Liver (tissue), 8 donors: ENCODE measurements at regions not wholly inside any gene's neighbourhood (a gene's known extent, or its start where the extent isn't known, plus 50 kb on each side); places are given as distances from the start of the nearest gene placed in this dataset.

Experiments used
- DNase-seq: peaks from one replicate; pipeline ENCODE4 v3.0.0-alpha.2; 2017; ENCODE audit warnings: low spot score
- H3K27ac ChIP-seq, 2 donors: one replicate each; pipeline ENCODE4 v1.7.0; 2013; ENCODE audit warnings: inconsistent platforms in 2 of 2, low read length in 2 of 2, control low read depth in 1 of 2, low read depth in 1 of 2, mild to moderate bottlenecking in 1 of 2
- H3K27me3 ChIP-seq, 4 donors: one replicate each; pipeline versions ENCODE4 v1.6.1 to v1.7.0; 2013; ENCODE audit warnings: low read length in 3 of 4, inconsistent platforms in 1 of 4, mild to moderate bottlenecking in 1 of 4, moderate library complexity in 1 of 4; ENCODE audit not compliant: control insufficient read depth in 4 of 4, insufficient read depth in 4 of 4
- H3K36me3 ChIP-seq, 4 donors: one replicate each; pipeline versions ENCODE4 v1.6.1 to v1.7.0; 2013; ENCODE audit warnings: low read length in 3 of 4, mild to moderate bottlenecking in 3 of 4, low read depth in 1 of 4, moderate library complexity in 1 of 4; ENCODE audit not compliant: control insufficient read depth in 4 of 4, insufficient read depth in 3 of 4
- H3K4me1 ChIP-seq, 4 donors: one replicate each; pipeline versions ENCODE4 v1.6.1 to v1.7.0; 2013; ENCODE audit warnings: low read length in 3 of 4, mild to moderate bottlenecking in 3 of 4, moderate library complexity in 1 of 4; ENCODE audit not compliant: control insufficient read depth in 4 of 4, insufficient read depth in 4 of 4
- H3K4me3 ChIP-seq, 3 donors: one replicate each; pipeline versions ENCODE4 v1.6.1 to v1.7.0; 2013; ENCODE audit warnings: low read length in 3 of 3, control low read depth in 1 of 3, low read depth in 1 of 3, mild to moderate bottlenecking in 1 of 3
- H3K9ac ChIP-seq, 2 donors: one replicate each; pipeline ENCODE4 v1.7.0; 2013; ENCODE audit warnings: low read length in 2 of 2, mild to moderate bottlenecking in 2 of 2, moderate library complexity in 2 of 2, control low read depth in 1 of 2, low read depth in 1 of 2
- H3K9me3 ChIP-seq, 4 donors: one replicate each; pipeline versions ENCODE4 v1.6.1 to v1.7.0; 2013; ENCODE audit warnings: low read length in 3 of 4; ENCODE audit not compliant: control insufficient read depth in 4 of 4
- ATF3 ChIP-seq: IDR thresholded peaks from 2 replicates; pipeline ENCODE4 v1.6.1; 2016; ENCODE audit warnings: antibody characterized with exemption
- EGR1 ChIP-seq, 2 donors: IDR thresholded peaks; 2 replicates each; pipeline ENCODE4 v1.6.1; 2016 to 2018; ENCODE audit warnings: antibody characterized with exemption in 2 of 2, low read depth in 2 of 2
- FOXA1 ChIP-seq: IDR thresholded peaks from 2 replicates; pipeline ENCODE4 v1.6.1; 2016; ENCODE audit warnings: antibody characterized with exemption
- FOXA2 ChIP-seq: IDR thresholded peaks from 2 replicates; pipeline ENCODE4 v1.6.1; 2016; ENCODE audit warnings: antibody characterized with exemption
- GABPA ChIP-seq, 2 donors: IDR thresholded peaks in 1 of 2; conservative IDR thresholded peaks in 1 of 2; 2 replicates each; pipeline ENCODE4 v1.6.1; 2016; ENCODE audit warnings: antibody characterized with exemption in 2 of 2, mild to moderate bottlenecking in 1 of 2, moderate library complexity in 1 of 2
- HNF4G ChIP-seq: IDR thresholded peaks from 2 replicates; pipeline ENCODE4 v1.6.1; 2016; ENCODE audit warnings: antibody characterized with exemption
- JUND ChIP-seq, 2 donors: IDR thresholded peaks; 2 replicates each; pipeline ENCODE4 v1.6.1; 2016; ENCODE audit warnings: antibody characterized with exemption in 2 of 2
- NR2F2 ChIP-seq: IDR thresholded peaks from 2 replicates; pipeline ENCODE4 v1.6.1; 2016; ENCODE audit warnings: antibody characterized with exemption
- RAD21 ChIP-seq, 2 donors: IDR thresholded peaks; 2 replicates each; pipeline ENCODE4 v1.6.1; 2016; ENCODE audit warnings: antibody characterized with exemption in 2 of 2, mild to moderate bottlenecking in 2 of 2
- REST ChIP-seq: IDR thresholded peaks from 2 replicates; pipeline ENCODE4 v1.6.1; 2016; ENCODE audit warnings: antibody characterized with exemption, mild to moderate bottlenecking
- RXRA ChIP-seq, 2 donors: IDR thresholded peaks; 2 replicates each; pipeline ENCODE4 v1.6.1; 2017 to 2018; ENCODE audit warnings: antibody characterized with exemption in 2 of 2, mild to moderate bottlenecking in 1 of 2
- SP1 ChIP-seq: IDR thresholded peaks from 2 replicates; pipeline ENCODE4 v1.6.1; 2018; ENCODE audit warnings: antibody characterized with exemption, mild to moderate bottlenecking
- TAF1 ChIP-seq: conservative IDR thresholded peaks from 2 replicates; pipeline ENCODE4 v1.6.1; 2016; ENCODE audit warnings: antibody characterized with exemption, mild to moderate bottlenecking
- YY1 ChIP-seq: IDR thresholded peaks from 2 replicates; pipeline ENCODE4 v1.6.1; 2016; ENCODE audit warnings: antibody characterized with exemption, mild to moderate bottlenecking
- WGBS: extraction: QIAGEN DNeasy Blood & Tissue Kit; methylation state at CpG from one replicate; pipeline ENCODE4 v1.1.7; 2013; 5-methylcytosine and 5-hydroxymethylcytosine counted together
- TF ChIP-seq, protein P1 (sequence below): IDR thresholded peaks from 2 replicates; pipeline ENCODE4 v1.6.1; 2016; ENCODE audit warnings: antibody characterized with exemption
- TF ChIP-seq, protein P2 (sequence below): fragments of 150-350 bp; IDR thresholded peaks from 2 replicates; pipeline ENCODE4 v1.5.1; 2017; ENCODE audit warnings: improper control_type of control experiment, low read depth, low read length; ENCODE audit not compliant: missing input control
- TF ChIP-seq, protein P3 (sequence below): IDR thresholded peaks from 2 replicates; pipeline ENCODE4 v1.6.1; 2016; ENCODE audit warnings: antibody characterized with exemption
- donor health status: healthy.
- donor health status: healthy.
- donor health status: healthy.
- donor health status: healthy.
- donor health status: healthy.

GRCh38 chr7:38054199-38054598, 123.8 kb upstream of the STARD3NL start:
- Histone ChIP-seq H3K9me3 (no peaks in the 10 kb centered on the region), H3K36me3 (no peaks in the 10 kb centered on the region), H3K9ac (no peak overlapping the region), H3K27me3 (no peaks in the 10 kb centered on the region), H3K4me1 (no peaks in the 10 kb centered on the region), H3K4me3 (no peak overlapping the region), H3K27ac (no peak overlapping the region)
- no peak for DNase-seq
- TF ChIP-seq, protein P1, sequence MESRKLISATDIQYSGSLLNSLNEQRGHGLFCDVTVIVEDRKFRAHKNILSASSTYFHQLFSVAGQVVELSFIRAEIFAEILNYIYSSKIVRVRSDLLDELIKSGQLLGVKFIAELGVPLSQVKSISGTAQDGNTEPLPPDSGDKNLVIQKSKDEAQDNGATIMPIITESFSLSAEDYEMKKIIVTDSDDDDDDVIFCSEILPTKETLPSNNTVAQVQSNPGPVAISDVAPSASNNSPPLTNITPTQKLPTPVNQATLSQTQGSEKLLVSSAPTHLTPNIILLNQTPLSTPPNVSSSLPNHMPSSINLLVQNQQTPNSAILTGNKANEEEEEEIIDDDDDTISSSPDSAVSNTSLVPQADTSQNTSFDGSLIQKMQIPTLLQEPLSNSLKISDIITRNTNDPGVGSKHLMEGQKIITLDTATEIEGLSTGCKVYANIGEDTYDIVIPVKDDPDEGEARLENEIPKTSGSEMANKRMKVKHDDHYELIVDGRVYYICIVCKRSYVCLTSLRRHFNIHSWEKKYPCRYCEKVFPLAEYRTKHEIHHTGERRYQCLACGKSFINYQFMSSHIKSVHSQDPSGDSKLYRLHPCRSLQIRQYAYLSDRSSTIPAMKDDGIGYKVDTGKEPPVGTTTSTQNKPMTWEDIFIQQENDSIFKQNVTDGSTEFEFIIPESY = no peak
- TF ChIP-seq REST (no peak), FOXA2 (no peak), FOXA1 (no peak), SP1 (no peak), GABPA (IDR thresholded peaks at IDR 0.05 in 1 of 2, conservative IDR thresholded peaks at IDR 0.05 in 1 of 2) (no peak), EGR1 (IDR thresholded peaks at IDR 0.05; ENCODE audit: low read depth in 2 of 2) (no peak), YY1 (no peak)
- TF ChIP-seq, protein P2, sequence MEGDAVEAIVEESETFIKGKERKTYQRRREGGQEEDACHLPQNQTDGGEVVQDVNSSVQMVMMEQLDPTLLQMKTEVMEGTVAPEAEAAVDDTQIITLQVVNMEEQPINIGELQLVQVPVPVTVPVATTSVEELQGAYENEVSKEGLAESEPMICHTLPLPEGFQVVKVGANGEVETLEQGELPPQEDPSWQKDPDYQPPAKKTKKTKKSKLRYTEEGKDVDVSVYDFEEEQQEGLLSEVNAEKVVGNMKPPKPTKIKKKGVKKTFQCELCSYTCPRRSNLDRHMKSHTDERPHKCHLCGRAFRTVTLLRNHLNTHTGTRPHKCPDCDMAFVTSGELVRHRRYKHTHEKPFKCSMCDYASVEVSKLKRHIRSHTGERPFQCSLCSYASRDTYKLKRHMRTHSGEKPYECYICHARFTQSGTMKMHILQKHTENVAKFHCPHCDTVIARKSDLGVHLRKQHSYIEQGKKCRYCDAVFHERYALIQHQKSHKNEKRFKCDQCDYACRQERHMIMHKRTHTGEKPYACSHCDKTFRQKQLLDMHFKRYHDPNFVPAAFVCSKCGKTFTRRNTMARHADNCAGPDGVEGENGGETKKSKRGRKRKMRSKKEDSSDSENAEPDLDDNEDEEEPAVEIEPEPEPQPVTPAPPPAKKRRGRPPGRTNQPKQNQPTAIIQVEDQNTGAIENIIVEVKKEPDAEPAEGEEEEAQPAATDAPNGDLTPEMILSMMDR = no peak
- WGBS = 87% methylated on average over 3 of the region's 3 CpGs

DNA sequence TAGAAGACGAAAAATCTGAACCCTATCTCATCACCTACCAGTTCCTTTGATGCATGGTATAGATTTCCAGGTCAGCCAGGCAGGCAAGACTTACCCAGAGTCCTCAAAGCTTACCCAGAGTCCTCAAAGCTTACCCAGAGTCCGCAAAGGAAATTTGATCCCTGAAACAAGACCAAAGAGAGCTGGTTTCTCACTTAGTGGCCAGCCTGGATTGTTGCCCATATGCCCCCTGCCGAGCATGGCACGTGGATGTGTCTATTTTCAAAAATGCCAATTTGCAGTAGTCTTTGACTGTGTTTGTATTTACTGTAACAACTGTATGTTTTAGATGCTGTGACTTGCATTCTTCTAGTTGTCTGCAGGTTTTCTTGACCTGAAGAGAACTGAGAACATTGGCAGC, 120.2 kb upstream of the STARD3NL start:
- Histone ChIP-seq H3K4me1 (no peaks in the 10 kb centered on the region), H3K4me3 (no peak overlapping the region), H3K9me3 (no peaks in the 10 kb centered on the region), H3K27ac (no peak overlapping the region), H3K27me3 (no peaks in the 10 kb centered on the region), H3K36me3 (no peaks in the 10 kb centered on the region), H3K9ac (no peak overlapping the region)
- WGBS = 71% methylated on average over 4 of the region's 4 CpGs
- DNase-seq = no peak
- TF ChIP-seq NR2F2 (no peak), GABPA (IDR thresholded peaks at IDR 0.05 in 1 of 2, conservative IDR thresholded peaks at IDR 0.05 in 1 of 2) (no peak), HNF4G (no peak), JUND (IDR thresholded peaks at IDR 0.05) (no peak), RAD21 (IDR thresholded peaks at IDR 0.05) (no peak), FOXA2 (no peak), TAF1 (no peak), ATF3 (no peak), RXRA (IDR thresholded peaks at IDR 0.05) (no peak), YY1 (no peak), EGR1 (IDR thresholded peaks at IDR 0.05; ENCODE audit: low read depth in 2 of 2) (no peak)
- TF ChIP-seq, protein P3, sequence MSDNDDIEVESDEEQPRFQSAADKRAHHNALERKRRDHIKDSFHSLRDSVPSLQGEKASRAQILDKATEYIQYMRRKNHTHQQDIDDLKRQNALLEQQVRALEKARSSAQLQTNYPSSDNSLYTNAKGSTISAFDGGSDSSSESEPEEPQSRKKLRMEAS = no peak
- TF ChIP-seq, protein P1 = no peak
- TF ChIP-seq, protein P2 = no peak
